HFF-Myc (cell line): ENCODE measurements at regions not wholly inside any gene's neighbourhood (a gene's known extent, or its start where the extent isn't known, plus 50 kb on each side); places are given as distances from the start of the nearest gene placed in this dataset.
"Not testable (repeated sequence)": the region's sequence is repeated elsewhere in the genome, so short reads cannot be mapped to it uniquely, and the experiment has no call there.

Experiments
- DNase-seq: peaks from one replicate; pipeline ENCODE4 v3.0.0-alpha.2; 2011; ENCODE audit warnings: low read depth; ENCODE audit errors: extremely low read depth
- H3K4me3 ChIP-seq: replicated peaks from 2 replicates; pipeline ENCODE4 v1.5.1; 2011; ENCODE audit warnings: low read depth, mild to moderate bottlenecking, control low read depth, low read length
- CTCF ChIP-seq: IDR thresholded peaks from 2 replicates; pipeline ENCODE4 v1.5.1; 2012; ENCODE audit warnings: mild to moderate bottlenecking, low read depth, low read length, control low read depth; ENCODE audit errors: missing control alignments

- no peak overlapping the region for H3K4me3 ChIP-seq
- no peak for TF ChIP-seq CTCF
- DNase-seq, result no peak
These were observed 394.2 kb downstream of the EDEM1 start for GRCh38 chr3:5581743-5582142.

- DNase-seq, result no peak
- no peak overlapping the region for H3K4me3 ChIP-seq
- no peak for TF ChIP-seq CTCF
These were observed 396.4 kb downstream of the EDEM1 start for GRCh38 chr3:5583920-5584319.

- no peak for DNase-seq
- no peak overlapping the region for H3K4me3 ChIP-seq
- TF ChIP-seq CTCF, result no peak
These were observed 397.6 kb downstream of the EDEM1 start for GRCh38 chr3:5585085-5585484.

- DNase-seq, result no peak
- TF ChIP-seq CTCF, result no peak
These were observed 419.5 kb downstream of the EDEM1 start for GRCh38 chr3:5606884-5607472.

GRCh38 chr3:5607581-5607980, 420.1 kb downstream of the EDEM1 start:
- TF ChIP-seq CTCF, result no peak
- no peak overlapping the region for H3K4me3 ChIP-seq
- no peak for DNase-seq

More at GRCh38 chr3:5606884-5607472, 419.5 kb downstream of the EDEM1 start:
- H3K4me3 ChIP-seq, result no peak overlapping the region

- not testable (repeated sequence) for H3K4me3 ChIP-seq, DNase-seq
These were observed 421.5 kb downstream of the EDEM1 start for GRCh38 chr3:5608971-5609370.

- no peak for DNase-seq
- no peak for TF ChIP-seq CTCF
These were observed 426.1 kb downstream of the EDEM1 start for GRCh38 chr3:5613599-5613998.

GRCh38 chr3:5616873-5617272, 429.4 kb downstream of the EDEM1 start:
- no peak for DNase-seq
- H3K4me3 ChIP-seq, result no peak overlapping the region
- TF ChIP-seq CTCF, result no peak

More at GRCh38 chr3:5613599-5613998, 426.1 kb downstream of the EDEM1 start:
- H3K4me3 ChIP-seq, result no peak overlapping the region
